ENCODE measurements at regions not wholly inside any gene's neighbourhood (a gene's known extent, or its start where the extent isn't known, plus 50 kb on each side); places are given as distances from the start of the nearest gene placed in this dataset.

DNA sequence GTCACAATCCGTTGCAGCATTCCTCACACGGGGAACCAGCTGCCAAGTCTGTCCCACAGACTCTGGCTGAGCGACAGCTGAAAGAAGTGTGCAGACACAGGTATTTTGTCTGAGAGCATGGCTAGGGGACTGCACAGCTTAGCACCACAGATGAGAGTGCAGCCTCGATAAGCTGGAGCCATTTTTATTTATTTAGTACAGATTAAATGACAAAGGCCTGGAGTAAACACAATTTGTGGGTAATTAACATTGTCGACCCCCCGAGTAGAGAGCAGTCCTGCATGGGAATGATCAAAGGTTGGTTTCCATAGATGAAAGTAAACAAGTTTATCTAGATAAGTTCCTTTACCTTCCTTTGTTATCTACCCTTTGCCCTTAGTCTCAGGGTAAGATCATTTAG, 836.2 kb downstream of the DACH1 start:
- TF ChIP-seq CTCF (optimal IDR thresholded peaks at IDR 0.05 in 1 of 3, IDR thresholded peaks at IDR 0.05 in 1 of 3, conservative IDR thresholded peaks at IDR 0.05 in 1 of 3; ENCODE audit: extremely low read depth in 1 of 3, insufficient read depth in 2 of 3, low read length in 3 of 3) (no peak), EZH2 (IDR thresholded peaks at IDR 0.05; ENCODE audit: low read length) (no peak)
